WTC11 (cell line): ENCODE measurements at regions not wholly inside any gene's neighbourhood (a gene's known extent, or its start where the extent isn't known, plus 50 kb on each side); places are given as distances from the start of the nearest gene placed in this dataset.

Source experiments
- ETV6 ChIP-seq: sonication (generic); formaldehyde crosslinking; IDR thresholded peaks from 2 replicates; pipeline ENCODE4 v1.8.1; 2022; ENCODE audit warnings: mild to moderate bottlenecking, missing genetic modification reagents
- GABPB1 ChIP-seq: sonication (generic); formaldehyde crosslinking; IDR thresholded peaks from 2 replicates; pipeline ENCODE4 v1.8.1; 2023; ENCODE audit warnings: mild to moderate bottlenecking, missing genetic modification reagents
- JUN ChIP-seq: sonication (generic); formaldehyde crosslinking; IDR thresholded peaks from 2 replicates; pipeline ENCODE4 v1.8.0; 2023; ENCODE audit warnings: mild to moderate bottlenecking, missing genetic modification reagents
- ZNF317 ChIP-seq: sonication (generic); formaldehyde crosslinking; IDR thresholded peaks from 2 replicates; pipeline ENCODE4 v1.8.1; 2023; ENCODE audit warnings: low read depth, mild to moderate bottlenecking, moderate library complexity, missing genetic modification reagents, borderline replicate concordance
- ZNF396 ChIP-seq: fragments of 250-450 bp; sonication (Bioruptor Pico); IDR thresholded peaks from 2 replicates; pipeline ENCODE4 v1.8.0; 2021; ENCODE audit warnings: mild to moderate bottlenecking, moderate library complexity, borderline replicate concordance
- TF ChIP-seq, protein P1 (sequence below): sonication (generic); formaldehyde crosslinking; IDR thresholded peaks from 2 replicates; pipeline ENCODE4 v1.8.1; 2023; ENCODE audit warnings: mild to moderate bottlenecking, missing genetic modification reagents, moderate library complexity
- TF ChIP-seq, protein P2 (sequence below): sonication (generic); formaldehyde crosslinking; IDR thresholded peaks from 2 replicates; pipeline ENCODE4 v1.8.0; 2023; ENCODE audit warnings: missing genetic modification reagents
- TF ChIP-seq, protein P3 (sequence below): fragments of 200-600 bp; IDR thresholded peaks from 2 replicates; pipeline ENCODE4 v1.8.0; 2022; ENCODE audit warnings: antibody characterized with exemption
- TF ChIP-seq, protein P4 (sequence below): sonication (generic); formaldehyde crosslinking; IDR thresholded peaks from 2 replicates; pipeline ENCODE4 v1.8.1; 2022; ENCODE audit warnings: low read depth, missing genetic modification reagents, borderline replicate concordance
- TF ChIP-seq, protein P5 (sequence below): sonication (generic); formaldehyde crosslinking; IDR thresholded peaks from 2 replicates; pipeline ENCODE4 v1.8.1; 2023; ENCODE audit warnings: mild to moderate bottlenecking, missing genetic modification reagents, borderline replicate concordance

DNA sequence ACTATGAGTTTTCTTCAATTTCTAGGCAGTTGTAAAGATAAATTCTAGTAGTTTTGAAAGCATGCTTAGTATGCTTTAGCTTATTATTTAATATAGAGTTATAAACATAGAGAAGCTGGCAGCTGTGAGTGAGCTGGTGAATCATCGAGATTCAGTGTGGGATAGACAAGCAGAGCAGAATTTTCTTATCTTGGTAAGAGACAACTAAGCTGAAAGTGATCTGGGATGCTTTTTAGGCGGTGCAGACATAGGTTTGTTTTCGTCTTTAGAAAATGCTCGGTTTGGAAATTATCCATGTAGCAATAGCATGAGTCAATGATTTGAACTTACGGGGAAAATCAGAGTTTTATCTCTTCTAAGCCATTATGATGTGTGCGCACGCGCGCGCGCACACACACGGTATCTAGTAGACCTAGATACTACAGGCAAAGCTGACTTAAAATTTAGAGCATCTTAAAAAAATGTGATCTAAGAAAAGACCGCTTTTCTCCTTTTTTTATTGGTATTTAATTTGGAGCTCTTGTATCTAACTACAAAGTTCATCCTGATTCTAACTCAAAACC lies 128.3 kb upstream of the MAP3K7 start:
- no peak for TF ChIP-seq GABPB1
- TF ChIP-seq ZNF396 (CRISPR knock-in tag) = no peak
- TF ChIP-seq, protein P1, sequence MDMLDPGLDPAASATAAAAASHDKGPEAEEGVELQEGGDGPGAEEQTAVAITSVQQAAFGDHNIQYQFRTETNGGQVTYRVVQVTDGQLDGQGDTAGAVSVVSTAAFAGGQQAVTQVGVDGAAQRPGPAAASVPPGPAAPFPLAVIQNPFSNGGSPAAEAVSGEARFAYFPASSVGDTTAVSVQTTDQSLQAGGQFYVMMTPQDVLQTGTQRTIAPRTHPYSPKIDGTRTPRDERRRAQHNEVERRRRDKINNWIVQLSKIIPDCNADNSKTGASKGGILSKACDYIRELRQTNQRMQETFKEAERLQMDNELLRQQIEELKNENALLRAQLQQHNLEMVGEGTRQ (CRISPR knock-in tag) = no peak
- no peak for TF ChIP-seq JUN (CRISPR knock-in tag)
- TF ChIP-seq, protein P2, sequence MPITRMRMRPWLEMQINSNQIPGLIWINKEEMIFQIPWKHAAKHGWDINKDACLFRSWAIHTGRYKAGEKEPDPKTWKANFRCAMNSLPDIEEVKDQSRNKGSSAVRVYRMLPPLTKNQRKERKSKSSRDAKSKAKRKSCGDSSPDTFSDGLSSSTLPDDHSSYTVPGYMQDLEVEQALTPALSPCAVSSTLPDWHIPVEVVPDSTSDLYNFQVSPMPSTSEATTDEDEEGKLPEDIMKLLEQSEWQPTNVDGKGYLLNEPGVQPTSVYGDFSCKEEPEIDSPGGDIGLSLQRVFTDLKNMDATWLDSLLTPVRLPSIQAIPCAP = no peak
- TF ChIP-seq, protein P3, sequence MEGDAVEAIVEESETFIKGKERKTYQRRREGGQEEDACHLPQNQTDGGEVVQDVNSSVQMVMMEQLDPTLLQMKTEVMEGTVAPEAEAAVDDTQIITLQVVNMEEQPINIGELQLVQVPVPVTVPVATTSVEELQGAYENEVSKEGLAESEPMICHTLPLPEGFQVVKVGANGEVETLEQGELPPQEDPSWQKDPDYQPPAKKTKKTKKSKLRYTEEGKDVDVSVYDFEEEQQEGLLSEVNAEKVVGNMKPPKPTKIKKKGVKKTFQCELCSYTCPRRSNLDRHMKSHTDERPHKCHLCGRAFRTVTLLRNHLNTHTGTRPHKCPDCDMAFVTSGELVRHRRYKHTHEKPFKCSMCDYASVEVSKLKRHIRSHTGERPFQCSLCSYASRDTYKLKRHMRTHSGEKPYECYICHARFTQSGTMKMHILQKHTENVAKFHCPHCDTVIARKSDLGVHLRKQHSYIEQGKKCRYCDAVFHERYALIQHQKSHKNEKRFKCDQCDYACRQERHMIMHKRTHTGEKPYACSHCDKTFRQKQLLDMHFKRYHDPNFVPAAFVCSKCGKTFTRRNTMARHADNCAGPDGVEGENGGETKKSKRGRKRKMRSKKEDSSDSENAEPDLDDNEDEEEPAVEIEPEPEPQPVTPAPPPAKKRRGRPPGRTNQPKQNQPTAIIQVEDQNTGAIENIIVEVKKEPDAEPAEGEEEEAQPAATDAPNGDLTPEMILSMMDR = no peak
- TF ChIP-seq, protein P4, sequence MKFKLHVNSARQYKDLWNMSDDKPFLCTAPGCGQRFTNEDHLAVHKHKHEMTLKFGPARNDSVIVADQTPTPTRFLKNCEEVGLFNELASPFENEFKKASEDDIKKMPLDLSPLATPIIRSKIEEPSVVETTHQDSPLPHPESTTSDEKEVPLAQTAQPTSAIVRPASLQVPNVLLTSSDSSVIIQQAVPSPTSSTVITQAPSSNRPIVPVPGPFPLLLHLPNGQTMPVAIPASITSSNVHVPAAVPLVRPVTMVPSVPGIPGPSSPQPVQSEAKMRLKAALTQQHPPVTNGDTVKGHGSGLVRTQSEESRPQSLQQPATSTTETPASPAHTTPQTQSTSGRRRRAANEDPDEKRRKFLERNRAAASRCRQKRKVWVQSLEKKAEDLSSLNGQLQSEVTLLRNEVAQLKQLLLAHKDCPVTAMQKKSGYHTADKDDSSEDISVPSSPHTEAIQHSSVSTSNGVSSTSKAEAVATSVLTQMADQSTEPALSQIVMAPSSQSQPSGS (CRISPR knock-in tag) = no peak
- no peak for TF ChIP-seq ZNF317 (CRISPR knock-in tag)
- TF ChIP-seq, protein P5, sequence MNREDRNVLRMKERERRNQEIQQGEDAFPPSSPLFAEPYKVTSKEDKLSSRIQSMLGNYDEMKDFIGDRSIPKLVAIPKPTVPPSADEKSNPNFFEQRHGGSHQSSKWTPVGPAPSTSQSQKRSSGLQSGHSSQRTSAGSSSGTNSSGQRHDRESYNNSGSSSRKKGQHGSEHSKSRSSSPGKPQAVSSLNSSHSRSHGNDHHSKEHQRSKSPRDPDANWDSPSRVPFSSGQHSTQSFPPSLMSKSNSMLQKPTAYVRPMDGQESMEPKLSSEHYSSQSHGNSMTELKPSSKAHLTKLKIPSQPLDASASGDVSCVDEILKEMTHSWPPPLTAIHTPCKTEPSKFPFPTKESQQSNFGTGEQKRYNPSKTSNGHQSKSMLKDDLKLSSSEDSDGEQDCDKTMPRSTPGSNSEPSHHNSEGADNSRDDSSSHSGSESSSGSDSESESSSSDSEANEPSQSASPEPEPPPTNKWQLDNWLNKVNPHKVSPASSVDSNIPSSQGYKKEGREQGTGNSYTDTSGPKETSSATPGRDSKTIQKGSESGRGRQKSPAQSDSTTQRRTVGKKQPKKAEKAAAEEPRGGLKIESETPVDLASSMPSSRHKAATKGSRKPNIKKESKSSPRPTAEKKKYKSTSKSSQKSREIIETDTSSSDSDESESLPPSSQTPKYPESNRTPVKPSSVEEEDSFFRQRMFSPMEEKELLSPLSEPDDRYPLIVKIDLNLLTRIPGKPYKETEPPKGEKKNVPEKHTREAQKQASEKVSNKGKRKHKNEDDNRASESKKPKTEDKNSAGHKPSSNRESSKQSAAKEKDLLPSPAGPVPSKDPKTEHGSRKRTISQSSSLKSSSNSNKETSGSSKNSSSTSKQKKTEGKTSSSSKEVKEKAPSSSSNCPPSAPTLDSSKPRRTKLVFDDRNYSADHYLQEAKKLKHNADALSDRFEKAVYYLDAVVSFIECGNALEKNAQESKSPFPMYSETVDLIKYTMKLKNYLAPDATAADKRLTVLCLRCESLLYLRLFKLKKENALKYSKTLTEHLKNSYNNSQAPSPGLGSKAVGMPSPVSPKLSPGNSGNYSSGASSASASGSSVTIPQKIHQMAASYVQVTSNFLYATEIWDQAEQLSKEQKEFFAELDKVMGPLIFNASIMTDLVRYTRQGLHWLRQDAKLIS (CRISPR knock-in tag) = no peak
- no peak for TF ChIP-seq ETV6 (CRISPR knock-in tag)
